ENCODE measurements at regions not wholly inside any gene's neighbourhood (a gene's known extent, or its start where the extent isn't known, plus 50 kb on each side); places are given as distances from the start of the nearest gene placed in this dataset.

GRCh38 chr20:19949195-19949867 lies 67.8 kb upstream of the NAA20 start (continued):
- TF ChIP-seq ZXDC (CRISPR knock-in tag; IDR thresholded peaks at IDR 0.05), result 0 out of 2 replicates have a peak, but pooled peaks have one; percentile 13
- TF ChIP-seq PLSCR1 (CRISPR knock-in tag; IDR thresholded peaks at IDR 0.05; ENCODE audit: borderline replicate concordance), result no peak
- TF ChIP-seq NR2F6 (IDR thresholded peaks at IDR 0.05), result no peak
- 0 out of 2 replicates have a peak, but pooled peaks have one; percentile 9 for TF ChIP-seq NR2F6 (CRISPR knock-in tag; IDR thresholded peaks at IDR 0.05)
- no peak for TF ChIP-seq KDM4B (CRISPR knock-in tag; IDR thresholded peaks at IDR 0.05)
- TF ChIP-seq ZNF550 (CRISPR knock-in tag; IDR thresholded peaks at IDR 0.05; ENCODE audit: borderline replicate concordance), result no peak
- no peak for TF ChIP-seq SOX13 (IDR thresholded peaks at IDR 0.05)
- TF ChIP-seq SOX13 (CRISPR knock-in tag; conservative IDR thresholded peaks at IDR 0.05 in 1 of 2, IDR thresholded peaks at IDR 0.05 in 1 of 2), result peak in 1 of 2 experiments; percentile 69; a peak in 1 of 4 replicates
- TF ChIP-seq ATF7-NPFF (CRISPR knock-in tag; IDR thresholded peaks at IDR 0.05; ENCODE audit: low read depth), result no peak
- TF ChIP-seq PRDM10 (CRISPR knock-in tag; IDR thresholded peaks at IDR 0.05; ENCODE audit: low read depth), result peak; percentile 82
- TF ChIP-seq ZC3H4 (CRISPR knock-in tag; IDR thresholded peaks at IDR 0.05; ENCODE audit: borderline replicate concordance), result no peak
- TF ChIP-seq HES4 (CRISPR knock-in tag; IDR thresholded peaks at IDR 0.05; ENCODE audit: borderline replicate concordance), result no peak
- TF ChIP-seq ZNF646 (CRISPR knock-in tag; IDR thresholded peaks at IDR 0.05), result no peak
- TF ChIP-seq ATF1 (CRISPR knock-in tag; IDR thresholded peaks at IDR 0.05), result no peak
- no peak for TF ChIP-seq SAFB2 (CRISPR knock-in tag; IDR thresholded peaks at IDR 0.05; ENCODE audit: borderline replicate concordance, low read depth)
- no peak for TF ChIP-seq ATAD3A (CRISPR knock-in tag; IDR thresholded peaks at IDR 0.05)

All from HepG2 (cell line).